PC-9 (cell line): ENCODE measurements at regions not wholly inside any gene's neighbourhood (a gene's known extent, or its start where the extent isn't known, plus 50 kb on each side); places are given as distances from the start of the nearest gene placed in this dataset.

Experiments
- BruUV-seq: library from RNA; stranded (reverse); fragments of 400-500 nt; replicated peaks from 2 replicates; lab custom pipeline; 2021; lab: Mats Ljungman, UMichigan
- CTCF ChIA-PET: fragments of 300-600 bp; sonication (Branson Sonifier 250); formaldehyde crosslinking; loops from one replicate; lab custom pipeline; 2022; ENCODE audit warnings: antibody characterized with exemption; lab: Charles Lee
- POLR2A ChIA-PET: fragments of 300-600 bp; sonication (Branson Sonifier 250); formaldehyde crosslinking; loops from one replicate; lab custom pipeline; 2022; ENCODE audit warnings: antibody characterized with exemption; ENCODE audit not compliant: unreplicated experiment; lab: Charles Lee
- DNase-seq, 2 experiments: peaks; one replicate each; pipeline versions ENCODE4 v3.0.0 to v3.0.0-alpha.2; 2015 to 2022; ENCODE audit warnings: mixed read lengths in 1 of 2
- H2AFZ ChIP-seq: fragments of 200-600 bp; sonication (generic); 2 replicates; pipeline ENCODE4 v1.8.1; 2017; ENCODE audit warnings: antibody characterized with exemption
- H3F3A ChIP-seq: fragments of 200-600 bp; sonication (generic); 2 replicates; pipeline ENCODE4 v1.8.1; 2017; ENCODE audit warnings: antibody characterized with exemption, mild to moderate bottlenecking, low read depth; ENCODE audit not compliant: insufficient read depth
- H3K27ac ChIP-seq: fragments of 200-600 bp; sonication (generic); 2 replicates; pipeline ENCODE4 v1.6.1; 2016; ENCODE audit warnings: mixed run types
- H3K27me3 ChIP-seq: fragments of 200-600 bp; sonication (generic); 2 replicates; pipeline ENCODE4 v1.6.1; 2016; ENCODE audit warnings: low read depth, mixed run types; ENCODE audit not compliant: insufficient read depth
- H3K36me3 ChIP-seq: fragments of 200-600 bp; sonication (generic); 2 replicates; pipeline ENCODE4 v1.6.1; 2016; ENCODE audit warnings: low read depth, mixed run types
- H3K4me1 ChIP-seq: fragments of 200-600 bp; sonication (generic); replicated peaks from 2 replicates; pipeline ENCODE4 v1.6.1; 2016; ENCODE audit warnings: mixed run types; ENCODE audit not compliant: insufficient read depth
- H3K4me2 ChIP-seq: fragments of 200-600 bp; sonication (generic); 2 replicates; pipeline ENCODE4 v1.6.1; 2017; ENCODE audit warnings: mixed run types
- H3K4me3 ChIP-seq: fragments of 200-600 bp; sonication (generic); 2 replicates; pipeline ENCODE4 v1.6.1; 2016; ENCODE audit warnings: mixed run types
- H3K79me2 ChIP-seq: fragments of 200-600 bp; sonication (generic); 2 replicates; pipeline ENCODE4 v1.6.1; 2017; ENCODE audit warnings: low read depth, mixed run types
- H3K9me2 ChIP-seq: fragments of 200-600 bp; sonication (generic); 2 replicates; pipeline ENCODE4 v1.8.1; 2017; ENCODE audit warnings: mild to moderate bottlenecking; ENCODE audit not compliant: insufficient read depth
- H3K9me3 ChIP-seq: fragments of 200-600 bp; sonication (generic); 2 replicates; pipeline ENCODE4 v1.8.1; 2016; ENCODE audit warnings: low read depth; ENCODE audit not compliant: insufficient read depth
- H4K20me1 ChIP-seq: fragments of 200-600 bp; sonication (generic); 2 replicates; pipeline ENCODE4 v1.8.1; 2017; ENCODE audit not compliant: insufficient read depth
- CTCF ChIP-seq: fragments of 200-600 bp; sonication (generic); conservative IDR thresholded peaks from 2 replicates; pipeline ENCODE4 v1.6.1; 2017; ENCODE audit warnings: mixed run types, antibody characterized with exemption, mild to moderate bottlenecking, moderate library complexity
- EZH2 ChIP-seq: fragments of 200-600 bp; sonication (generic); IDR thresholded peaks from 2 replicates; pipeline ENCODE4 v1.8.0; 2017; ENCODE audit warnings: antibody characterized with exemption, low read depth
- intact Hi-C: fragments of 100-400 bp; cut with micrococcal nuclease; formaldehyde crosslinking; loops from one replicate; pipeline ENCODE4 v1.10.0; 2022; ENCODE audit not compliant: unreplicated experiment

GRCh38 chr5:124195411-124195810 lies 551.0 kb downstream of the ZNF608 start:
- no peaks in the 10 kb centered on the region for H3K9me2 ChIP-seq
- DNase-seq: no peak
- H3K4me2 ChIP-seq: no peak overlapping the region
- intact Hi-C loops: no loop called here
- no peaks in the 10 kb centered on the region for H3K27me3 ChIP-seq
- TF ChIP-seq CTCF (no peak), EZH2 (no peak)
- H2AFZ ChIP-seq: no peak overlapping the region
- no peaks in the 10 kb centered on the region for H3F3A ChIP-seq
- H4K20me1 ChIP-seq: no peaks in the 10 kb centered on the region
- H3K36me3 ChIP-seq: no peaks in the 10 kb centered on the region
- no TSS peak for BruUV-seq
- CTCF ChIA-PET: no interaction called here
- H3K27ac ChIP-seq: no peak overlapping the region
- no peak overlapping the region for H3K4me3 ChIP-seq
- no peaks in the 10 kb centered on the region for H3K79me2 ChIP-seq
- POLR2A ChIA-PET: no interaction called here
- no peaks in the 10 kb centered on the region for H3K9me3 ChIP-seq
- 0 out of 2 replicates have a peak, but pooled peaks cover 6% of the 10 kb centered on the region for H3K4me1 ChIP-seq

GRCh38 chr5:124194282-124194681 lies 552.2 kb downstream of the ZNF608 start:
- intact Hi-C loops: no loop called here
- no peaks in the 10 kb centered on the region for H3K9me2 ChIP-seq
- POLR2A ChIA-PET: interaction anchor here (0.5 kb wide), 1 partner anchor 36 kb away, joined by 3 read pairs; no protein-coding TSS in a partner anchor

GRCh38 chr5:124193371-124193789 lies 553.1 kb downstream of the ZNF608 start:
- no peak overlapping the region for H2AFZ ChIP-seq

More at GRCh38 chr5:124194282-124194681, 552.2 kb downstream of the ZNF608 start:
- no peak for TF ChIP-seq EZH2
- no peak for TF ChIP-seq CTCF
- H3K4me2 ChIP-seq: no peak overlapping the region
- H3K4me1 ChIP-seq: 0 out of 2 replicates have a peak, but pooled peaks cover 6% of the 10 kb centered on the region
- no peaks in the 10 kb centered on the region for H3K36me3 ChIP-seq
- no peak overlapping the region for H3K4me3 ChIP-seq
- H3K79me2 ChIP-seq: no peaks in the 10 kb centered on the region
- no peak overlapping the region for H2AFZ ChIP-seq
- BruUV-seq: no TSS peak
- H3K27me3 ChIP-seq: no peaks in the 10 kb centered on the region
- H3F3A ChIP-seq: no peaks in the 10 kb centered on the region
- DNase-seq: no peak
- CTCF ChIA-PET: no interaction called here
- H3K27ac ChIP-seq: no peak overlapping the region
- no peaks in the 10 kb centered on the region for H4K20me1 ChIP-seq
- H3K9me3 ChIP-seq: no peaks in the 10 kb centered on the region

More at GRCh38 chr5:124193371-124193789, 553.1 kb downstream of the ZNF608 start:
- intact Hi-C loops: no loop called here
- BruUV-seq: no TSS peak
- Histone ChIP-seq H3K4me3 (no peak overlapping the region), H3K27ac (no peak overlapping the region), H4K20me1 (no peaks in the 10 kb centered on the region), H3F3A (no peaks in the 10 kb centered on the region), H3K4me2 (no peak overlapping the region), H3K79me2 (no peaks in the 10 kb centered on the region), H3K9me2 (no peaks in the 10 kb centered on the region), H3K36me3 (no peaks in the 10 kb centered on the region), H3K9me3 (no peaks in the 10 kb centered on the region), H3K27me3 (no peaks in the 10 kb centered on the region), H3K4me1 (0 out of 2 replicates have a peak, but pooled peaks cover 6% of the 10 kb centered on the region)
- DNase-seq: no peak
- no peak for TF ChIP-seq CTCF
- TF ChIP-seq EZH2: no peak
- ChIA-PET CTCF (no interaction called here), POLR2A (no interaction called here)
